Stimulated activated memory B cell treated with anti-CD40 and anti-IgM and Interleukin-4, amounts not matched to agents 10 μg/mL and 1 μg/mL and 100 μg/mL, for 72 hours (primary cell): ENCODE measurements at regions not wholly inside any gene's neighbourhood (a gene's known extent, or its start where the extent isn't known, plus 50 kb on each side); places are given as distances from the start of the nearest gene placed in this dataset.

Experiments
- ATAC-seq: fragments of 150-1000 bp; cut with Tn5 transposase; 2 replicates; pipeline ENCODE4 v1.10.0; 2021
- H3K27ac Mint-ChIP-seq: one replicate; pipeline ENCODE4 v1.8.0; 2022; ENCODE audit warnings: mild to moderate bottlenecking, mixed read lengths
- H3K27me3 Mint-ChIP-seq: one replicate; pipeline ENCODE4 v1.8.0; 2022; ENCODE audit warnings: mixed read lengths
- H3K36me3 Mint-ChIP-seq: one replicate; pipeline ENCODE4 v1.8.0; 2022; ENCODE audit warnings: mixed read lengths
- H3K4me1 Mint-ChIP-seq: one replicate; pipeline ENCODE4 v1.8.0; 2022; ENCODE audit warnings: mixed read lengths
- H3K4me3 Mint-ChIP-seq: one replicate; pipeline ENCODE4 v1.8.0; 2022; ENCODE audit warnings: mild to moderate bottlenecking, moderate library complexity, mixed read lengths
- H3K9me3 Mint-ChIP-seq: one replicate; pipeline ENCODE4 v1.8.0; 2022; ENCODE audit warnings: mixed read lengths

DNA sequence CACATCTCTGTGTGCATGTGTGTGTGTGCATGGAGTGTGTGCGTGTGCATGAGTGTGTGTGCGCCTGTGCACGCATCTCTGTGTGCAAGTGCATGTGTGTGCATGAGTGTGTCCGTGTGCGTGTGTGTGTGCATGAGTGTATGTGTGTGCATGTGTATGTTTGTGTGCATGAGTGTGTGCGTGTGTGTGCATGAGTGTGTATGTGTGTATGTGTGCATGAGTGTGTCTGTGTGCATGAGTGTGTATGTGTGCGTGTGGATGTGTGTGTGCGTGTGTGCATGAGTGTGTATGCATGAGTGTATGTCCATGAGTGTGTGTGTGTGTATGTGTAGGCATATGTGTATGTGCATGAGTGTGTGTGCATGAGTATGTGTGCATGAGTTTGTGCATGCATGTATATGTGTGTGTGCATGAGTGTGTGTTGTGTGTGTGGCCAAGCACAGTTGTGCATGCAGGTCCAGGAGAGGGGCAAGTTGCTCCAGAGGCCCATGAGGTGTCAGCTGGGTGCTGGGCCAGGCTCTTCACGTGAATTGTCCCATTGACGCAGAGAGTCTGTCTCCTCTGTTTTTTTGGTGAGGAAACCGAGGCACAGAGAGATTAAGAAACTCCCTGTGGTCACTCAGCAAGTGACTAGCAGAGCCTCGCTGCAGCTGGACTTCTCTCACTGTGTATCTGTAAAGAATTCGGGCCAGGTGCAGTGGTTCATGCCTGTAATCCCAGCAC lies 75.5 kb downstream of the ASB1 start:
- Mint-ChIP-seq H3K4me3 (no peak overlapping the region), H3K9me3 (peaks cover 4% of the 10 kb centered on the region), H3K27me3 (no peaks in the 10 kb centered on the region), H3K4me1 (no peaks in the 10 kb centered on the region), H3K36me3 (no peaks in the 10 kb centered on the region), H3K27ac (no peak overlapping the region)
- no peak for ATAC-seq

DNA sequence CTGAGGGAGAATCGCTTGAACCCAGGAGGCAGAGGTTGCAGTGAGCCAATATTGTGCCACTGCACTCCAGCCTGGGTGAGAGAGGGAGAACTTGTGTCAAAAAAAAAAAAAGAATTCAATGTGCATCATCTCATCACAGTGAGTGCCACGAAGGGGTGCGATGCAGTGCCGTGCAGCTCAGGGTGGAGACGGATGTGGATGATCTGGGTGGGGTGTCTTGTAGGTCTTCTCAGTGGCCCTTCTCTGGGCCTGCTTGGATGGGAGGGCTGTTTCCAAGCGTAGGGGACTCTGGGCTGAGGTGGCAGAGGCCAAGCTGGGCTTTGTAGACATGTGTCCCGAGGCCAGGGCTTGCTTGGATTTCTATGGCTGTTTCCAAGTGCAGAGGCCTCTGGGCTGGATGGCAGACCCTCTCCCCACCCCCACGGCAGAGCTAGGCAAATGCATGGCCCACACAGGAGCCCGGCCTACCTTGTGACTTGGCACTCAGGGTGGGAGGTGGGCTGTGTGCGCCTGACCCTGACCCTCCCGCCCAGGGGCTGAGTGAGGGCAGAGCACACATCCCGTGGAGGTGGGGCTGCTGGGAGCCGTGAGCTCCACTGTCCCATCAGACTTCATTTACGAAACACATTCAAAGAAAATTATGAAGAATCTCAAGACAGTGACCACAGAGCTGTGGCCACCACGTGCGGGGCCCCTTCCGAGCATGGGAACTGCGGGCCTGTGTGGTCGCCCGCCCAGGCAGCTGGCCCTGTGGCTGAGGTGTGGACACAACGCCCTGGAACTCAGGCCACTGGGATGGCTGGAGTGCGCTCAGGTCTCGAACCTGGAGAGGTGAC lies 76.4 kb downstream of the ASB1 start:
- H3K4me1 Mint-ChIP-seq = no peaks in the 10 kb centered on the region
- H3K36me3 Mint-ChIP-seq = no peaks in the 10 kb centered on the region
- no peak overlapping the region for H3K27ac Mint-ChIP-seq
- H3K27me3 Mint-ChIP-seq = no peaks in the 10 kb centered on the region
- no peak for ATAC-seq
- peaks cover 4% of the 10 kb centered on the region for H3K9me3 Mint-ChIP-seq
- H3K4me3 Mint-ChIP-seq = no peak overlapping the region

DNA sequence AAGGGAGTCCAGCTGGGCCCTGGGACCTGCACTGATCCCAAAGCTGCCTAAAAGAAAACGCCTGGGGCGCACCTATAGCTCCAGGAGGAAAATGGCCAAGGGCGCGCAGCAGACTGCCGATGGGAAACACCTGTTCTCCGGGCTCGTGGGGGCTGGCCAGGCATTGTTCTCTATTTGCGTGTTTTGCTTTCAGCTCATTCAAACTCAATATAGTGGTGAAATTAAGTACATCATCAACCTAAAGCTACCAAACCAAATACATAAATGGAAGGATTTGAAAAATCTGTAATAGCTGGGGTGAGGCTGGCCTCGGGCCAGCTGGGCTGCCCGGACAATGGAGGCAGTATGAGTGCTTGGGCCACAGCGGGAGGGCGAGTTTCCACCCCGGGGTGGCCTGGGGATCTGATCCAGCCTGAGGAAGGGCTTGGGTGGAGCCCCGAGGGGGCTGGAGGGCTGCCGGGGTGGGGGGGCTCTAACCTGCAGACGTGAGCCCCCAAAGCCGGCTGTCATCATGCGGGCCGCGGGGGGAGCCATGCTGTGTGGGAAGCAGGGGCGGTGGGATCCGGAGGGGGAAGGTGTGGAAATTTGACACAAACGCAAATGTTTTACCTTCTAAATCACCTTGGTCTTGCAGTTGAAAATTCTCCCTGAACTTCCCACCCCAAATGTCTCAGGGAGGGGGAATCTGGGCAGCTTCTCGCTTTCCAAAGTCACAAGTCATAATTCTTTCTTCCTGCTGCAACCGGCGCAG lies 77.6 kb downstream of the ASB1 start:
- Mint-ChIP-seq H3K27me3 (peaks cover 3% of the 10 kb centered on the region), H3K27ac (no peak overlapping the region), H3K9me3 (peaks cover 4% of the 10 kb centered on the region), H3K4me3 (no peak overlapping the region), H3K4me1 (no peaks in the 10 kb centered on the region), H3K36me3 (no peaks in the 10 kb centered on the region)
- no peak for ATAC-seq

DNA sequence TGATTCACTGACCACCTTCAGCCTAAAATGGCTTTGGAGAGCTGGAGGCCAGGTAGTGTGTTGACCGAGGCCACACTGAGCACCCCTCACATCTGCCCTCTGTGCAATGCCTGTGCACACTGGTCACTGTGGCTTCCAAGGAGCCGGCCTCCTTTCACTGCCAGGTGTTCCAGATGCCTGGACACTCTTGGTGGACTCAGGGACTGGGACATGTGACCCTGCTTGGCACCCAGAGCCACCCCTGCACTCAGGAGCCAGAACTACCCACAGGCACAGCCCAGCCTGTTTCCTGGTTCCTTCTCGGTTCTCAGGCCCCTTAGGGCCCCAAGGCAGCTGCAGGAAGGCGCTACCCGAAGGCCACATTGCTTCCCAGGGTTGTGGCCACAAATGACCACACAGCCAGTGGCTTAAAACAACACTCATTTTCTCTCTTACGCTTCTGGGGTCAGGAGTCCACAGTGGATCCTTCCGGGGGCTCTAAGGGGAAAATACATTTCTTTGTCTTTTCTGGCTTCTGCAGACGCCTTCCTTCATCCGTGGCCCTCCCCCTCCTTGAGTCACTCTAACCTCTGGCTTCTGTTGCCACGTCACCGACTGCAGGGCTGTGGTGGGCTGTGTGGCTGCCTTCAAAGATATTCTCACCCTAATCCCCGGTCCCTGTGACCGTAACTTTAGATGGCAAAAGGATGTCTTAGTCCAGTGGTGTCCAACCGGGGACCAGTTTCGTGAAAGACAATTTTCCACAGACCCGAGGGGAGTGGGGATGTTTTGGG lies 78.6 kb downstream of the ASB1 start:
- no peaks in the 10 kb centered on the region for H3K36me3 Mint-ChIP-seq
- no peak for ATAC-seq
- H3K4me1 Mint-ChIP-seq = no peaks in the 10 kb centered on the region
- H3K27ac Mint-ChIP-seq = no peak overlapping the region
- no peak overlapping the region for H3K4me3 Mint-ChIP-seq
- peaks cover 10% of the 10 kb centered on the region for H3K27me3 Mint-ChIP-seq
- H3K9me3 Mint-ChIP-seq = peaks cover 4% of the 10 kb centered on the region

DNA sequence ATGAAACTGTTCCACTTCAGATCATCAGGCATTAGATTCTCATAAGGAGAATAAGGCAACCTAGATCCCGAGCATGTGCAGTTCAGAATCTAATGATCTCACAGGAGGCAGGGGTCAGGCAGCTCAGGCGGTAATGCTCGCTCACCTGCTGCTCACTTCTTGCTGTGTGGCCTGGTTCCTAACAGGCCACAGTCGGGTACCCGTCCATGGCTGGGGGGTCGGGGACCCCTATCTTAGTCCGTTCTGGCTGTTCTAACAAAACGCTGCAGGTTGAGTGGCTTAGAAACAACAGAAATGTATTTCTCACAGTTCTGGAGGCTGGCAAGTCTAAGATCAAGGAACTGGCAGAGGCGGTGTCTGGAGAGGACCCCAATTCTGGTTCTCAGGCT lies 79.2 kb downstream of the ASB1 start:
- H3K9me3 Mint-ChIP-seq = peaks cover 4% of the 10 kb centered on the region
- H3K4me1 Mint-ChIP-seq = no peaks in the 10 kb centered on the region
- no peak overlapping the region for H3K4me3 Mint-ChIP-seq
- ATAC-seq = no peak
- H3K36me3 Mint-ChIP-seq = no peaks in the 10 kb centered on the region
- H3K27me3 Mint-ChIP-seq = peaks cover 13% of the 10 kb centered on the region
- no peak overlapping the region for H3K27ac Mint-ChIP-seq

DNA sequence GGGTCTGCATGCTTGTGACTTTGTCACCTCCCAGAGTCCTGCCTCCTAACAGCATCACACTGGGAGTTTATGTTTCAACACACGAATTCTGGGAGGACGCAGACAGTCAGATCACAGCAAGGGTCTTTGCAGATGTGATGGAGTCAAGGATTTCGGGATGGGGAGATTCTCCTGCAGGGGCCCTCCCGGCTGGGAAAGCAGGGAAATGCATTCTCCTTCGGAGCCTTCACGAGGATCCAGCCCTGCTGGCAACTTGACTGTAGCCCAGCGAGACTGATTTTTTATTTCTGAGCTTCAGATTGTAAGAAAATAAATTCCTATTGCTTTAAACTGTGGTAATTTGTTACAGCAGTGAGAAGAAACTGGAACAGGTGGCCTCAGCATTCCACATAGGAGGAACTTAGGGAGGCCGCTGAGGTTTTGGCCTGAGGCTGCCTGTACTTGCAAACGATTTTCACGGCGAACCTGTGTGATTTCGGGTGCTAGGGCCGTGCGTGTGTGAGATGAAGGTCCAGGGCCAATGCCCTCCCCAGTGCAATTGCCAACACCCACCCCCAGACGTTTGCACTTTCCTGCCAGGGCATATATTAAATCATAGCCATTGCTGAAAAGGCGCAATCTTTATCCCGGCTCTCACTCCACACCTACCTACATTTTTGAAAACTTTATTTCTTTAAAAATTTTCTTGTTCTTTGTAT lies 79.8 kb downstream of the ASB1 start:
- ATAC-seq = no peak
- H3K4me1 Mint-ChIP-seq = no peaks in the 10 kb centered on the region
- H3K4me3 Mint-ChIP-seq = no peak overlapping the region
- peaks cover 4% of the 10 kb centered on the region for H3K9me3 Mint-ChIP-seq
- H3K27ac Mint-ChIP-seq = no peak overlapping the region
- peaks cover 20% of the 10 kb centered on the region for H3K27me3 Mint-ChIP-seq
- peaks cover 6% of the 10 kb centered on the region for H3K36me3 Mint-ChIP-seq

DNA sequence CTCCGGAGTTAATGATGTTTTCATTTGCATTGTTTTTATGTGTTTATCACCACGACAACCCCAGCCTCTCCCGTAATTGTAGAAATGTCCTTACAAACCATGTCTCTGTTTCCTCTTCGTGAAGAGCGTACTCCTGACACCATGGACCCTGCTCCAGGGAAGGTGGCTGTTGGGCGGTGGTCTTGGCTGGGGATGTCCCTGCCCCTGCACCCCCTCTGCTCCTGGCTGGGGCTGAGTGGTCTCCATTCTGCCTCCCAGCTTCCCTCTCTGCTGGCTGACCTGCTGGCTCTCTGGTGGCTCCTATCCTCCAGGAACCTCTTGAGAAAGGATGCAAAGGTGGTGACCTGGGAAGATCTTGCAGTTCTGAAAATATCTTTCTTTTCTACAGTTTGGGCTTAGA lies 81.1 kb downstream of the ASB1 start:
- no peaks in the 10 kb centered on the region for H3K9me3 Mint-ChIP-seq

DNA sequence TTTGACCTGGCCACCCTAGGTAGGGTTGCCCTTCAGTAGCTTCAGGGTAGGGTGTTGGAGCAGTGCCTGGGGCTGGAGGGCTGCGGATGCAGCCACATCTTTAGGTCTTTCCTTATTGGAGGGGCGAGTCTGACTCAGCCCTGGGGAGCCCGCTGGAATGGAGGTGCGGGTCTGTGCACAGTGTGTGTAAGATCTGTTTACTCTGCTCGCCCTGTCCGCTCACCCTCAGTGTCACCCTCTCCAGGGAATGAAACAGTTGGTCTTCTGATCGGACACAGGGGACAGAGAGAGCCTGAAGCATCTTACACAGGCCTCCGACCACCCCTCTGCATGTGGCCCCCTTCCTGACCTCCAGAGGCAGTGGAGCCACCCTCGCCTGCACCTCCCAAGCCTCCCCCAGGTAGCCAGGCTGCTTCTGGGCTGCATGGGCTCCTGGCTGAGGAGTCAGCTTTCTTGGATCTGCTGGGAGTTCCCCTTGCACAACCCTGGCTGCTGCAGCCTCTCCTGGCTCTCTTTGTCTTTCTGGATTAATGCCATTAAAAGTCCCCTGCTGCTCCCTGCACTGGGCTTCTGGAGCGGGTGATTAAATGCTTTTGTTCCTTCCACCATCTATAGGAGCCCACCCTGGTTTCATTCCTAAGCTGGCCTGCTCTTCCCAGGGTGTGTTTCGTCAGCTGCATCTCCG lies 82.6 kb downstream of the ASB1 start:
- H3K4me3 Mint-ChIP-seq = no peak overlapping the region
- H3K4me1 Mint-ChIP-seq = no peaks in the 10 kb centered on the region
- ATAC-seq = no peak
- peaks cover 10% of the 10 kb centered on the region for H3K36me3 Mint-ChIP-seq
- H3K27ac Mint-ChIP-seq = no peak overlapping the region
- H3K9me3 Mint-ChIP-seq = no peaks in the 10 kb centered on the region
- H3K27me3 Mint-ChIP-seq = peaks cover 21% of the 10 kb centered on the region

More for the DNA sequence above, 81.1 kb downstream of the ASB1 start:
- Mint-ChIP-seq H3K4me3 (no peak overlapping the region), H3K27ac (no peak overlapping the region), H3K4me1 (no peaks in the 10 kb centered on the region), H3K36me3 (peaks cover 10% of the 10 kb centered on the region), H3K27me3 (peaks cover 21% of the 10 kb centered on the region)
- ATAC-seq = no peak

DNA sequence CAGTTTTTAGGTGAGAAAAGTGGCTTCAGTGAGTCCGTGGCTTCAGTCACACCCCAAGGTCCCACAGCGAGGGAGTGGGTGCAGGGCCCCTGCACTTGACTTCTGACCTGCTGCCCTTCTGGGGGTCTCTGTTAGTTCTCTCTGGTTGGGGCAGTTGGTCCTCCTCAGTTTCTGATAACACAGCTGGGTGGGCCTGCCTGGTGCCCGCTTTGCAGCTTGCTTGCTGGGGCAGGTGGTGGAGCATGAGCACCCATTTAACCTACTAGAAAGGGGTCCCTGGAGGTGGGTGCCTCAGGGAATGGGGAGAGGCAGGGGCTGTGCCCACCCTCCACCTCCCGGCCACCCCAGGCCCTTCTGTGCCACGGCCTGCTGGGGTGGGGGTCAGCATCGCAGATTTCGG lies 83.2 kb downstream of the ASB1 start:
- Mint-ChIP-seq H3K36me3 (peaks cover 10% of the 10 kb centered on the region), H3K4me3 (no peak overlapping the region), H3K9me3 (no peaks in the 10 kb centered on the region), H3K27ac (no peak overlapping the region), H3K27me3 (peaks cover 21% of the 10 kb centered on the region), H3K4me1 (no peaks in the 10 kb centered on the region)
- ATAC-seq = no peak

DNA sequence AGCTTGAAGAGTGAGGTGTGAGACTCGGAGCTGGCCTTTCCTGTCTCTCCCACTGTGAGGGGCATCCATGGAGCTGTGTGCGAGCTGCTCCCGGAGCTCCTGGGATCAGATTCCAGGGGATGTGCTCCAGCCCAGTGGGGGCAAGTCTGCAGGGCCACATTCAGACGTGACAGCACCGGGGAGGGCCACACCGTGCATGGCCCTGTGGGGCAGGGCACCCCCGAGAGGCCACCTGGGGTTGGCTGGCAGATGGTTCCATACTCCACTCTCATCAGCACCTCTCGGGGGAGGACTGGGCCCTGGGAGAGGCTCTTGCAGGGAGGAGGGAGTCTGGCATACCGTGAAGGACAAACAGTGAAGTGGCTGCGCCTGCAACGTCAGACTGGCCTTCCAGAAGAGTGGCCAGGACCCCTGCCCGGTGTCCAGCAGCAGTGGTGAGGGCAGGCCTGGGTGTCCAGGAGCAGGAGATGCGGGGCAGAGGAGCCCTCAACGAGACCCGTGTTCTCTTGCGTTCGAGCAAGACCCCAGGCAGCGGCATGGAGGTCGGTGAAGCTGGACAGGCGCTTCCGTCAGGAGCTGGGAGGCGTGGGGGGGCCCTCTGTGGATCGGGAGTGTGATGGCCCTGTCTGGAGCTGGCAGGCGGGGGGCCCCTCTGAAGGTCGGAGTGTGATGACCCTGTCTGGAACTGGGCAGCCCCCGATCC lies 84.3 kb downstream of the ASB1 start:
- peaks cover 5% of the 10 kb centered on the region for H3K9me3 Mint-ChIP-seq
- H3K4me3 Mint-ChIP-seq = no peak overlapping the region
- H3K4me1 Mint-ChIP-seq = peaks cover 6% of the 10 kb centered on the region
- no peak for ATAC-seq
- no peak overlapping the region for H3K27ac Mint-ChIP-seq
- peaks cover 21% of the 10 kb centered on the region for H3K27me3 Mint-ChIP-seq
- H3K36me3 Mint-ChIP-seq = peaks cover 14% of the 10 kb centered on the region

DNA sequence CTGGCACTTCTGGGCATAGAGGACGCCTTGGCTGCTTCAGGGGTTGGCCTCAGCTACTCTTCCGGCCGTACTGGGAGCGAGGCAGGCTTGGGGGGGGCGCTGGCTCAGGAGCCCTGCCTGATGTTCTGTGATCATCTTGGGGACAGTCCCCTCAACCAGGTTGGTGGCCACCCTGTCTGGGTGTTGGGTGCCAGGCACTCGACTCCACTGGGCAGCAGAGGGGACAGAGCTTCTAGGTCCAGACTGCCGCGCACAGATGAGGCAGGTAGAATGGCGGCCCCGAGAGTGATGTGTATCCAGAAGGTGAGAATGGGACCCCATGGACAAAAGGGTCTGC lies 84.9 kb downstream of the ASB1 start:
- H3K27ac Mint-ChIP-seq = no peak overlapping the region
- ATAC-seq = no peak
- peaks cover 7% of the 10 kb centered on the region for H3K9me3 Mint-ChIP-seq
- peaks cover 21% of the 10 kb centered on the region for H3K27me3 Mint-ChIP-seq
- peaks cover 19% of the 10 kb centered on the region for H3K36me3 Mint-ChIP-seq
- no peak overlapping the region for H3K4me3 Mint-ChIP-seq
- peaks cover 7% of the 10 kb centered on the region for H3K4me1 Mint-ChIP-seq

DNA sequence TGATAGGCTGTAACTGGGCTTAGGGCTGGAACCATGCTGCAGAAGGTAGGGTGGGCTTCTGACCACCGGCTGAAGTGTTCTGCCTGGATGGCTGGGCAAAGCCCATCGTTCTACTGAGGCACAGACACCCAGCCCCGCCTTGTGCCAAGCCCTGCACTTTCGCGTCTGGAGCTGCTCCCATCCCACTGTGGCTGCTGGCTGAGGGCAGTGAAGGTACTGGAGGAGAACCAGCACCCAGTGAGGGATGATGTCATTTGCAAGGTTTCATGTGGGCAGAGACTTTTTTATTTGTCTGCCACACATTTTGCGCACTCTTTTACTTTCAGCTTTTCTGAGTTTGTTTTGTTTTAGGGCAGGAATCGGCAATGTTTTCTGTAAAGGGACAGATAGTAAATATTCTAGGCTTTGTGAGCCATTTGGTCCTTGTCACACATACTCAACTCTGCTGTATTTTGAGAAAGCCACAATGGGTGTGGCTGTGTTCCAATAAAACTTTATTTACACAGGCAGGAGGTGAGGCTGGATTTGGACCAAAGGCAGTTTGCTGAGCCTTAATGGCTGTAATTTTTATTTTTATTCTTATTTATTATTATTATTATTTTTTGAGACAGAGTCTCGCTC lies 85.6 kb downstream of the ASB1 start:
- Mint-ChIP-seq H3K4me3 (no peak overlapping the region), H3K27me3 (peaks cover 21% of the 10 kb centered on the region), H3K4me1 (peaks cover 7% of the 10 kb centered on the region), H3K27ac (no peak overlapping the region), H3K9me3 (peaks cover 9% of the 10 kb centered on the region), H3K36me3 (peaks cover 22% of the 10 kb centered on the region)
- ATAC-seq = no peak

DNA sequence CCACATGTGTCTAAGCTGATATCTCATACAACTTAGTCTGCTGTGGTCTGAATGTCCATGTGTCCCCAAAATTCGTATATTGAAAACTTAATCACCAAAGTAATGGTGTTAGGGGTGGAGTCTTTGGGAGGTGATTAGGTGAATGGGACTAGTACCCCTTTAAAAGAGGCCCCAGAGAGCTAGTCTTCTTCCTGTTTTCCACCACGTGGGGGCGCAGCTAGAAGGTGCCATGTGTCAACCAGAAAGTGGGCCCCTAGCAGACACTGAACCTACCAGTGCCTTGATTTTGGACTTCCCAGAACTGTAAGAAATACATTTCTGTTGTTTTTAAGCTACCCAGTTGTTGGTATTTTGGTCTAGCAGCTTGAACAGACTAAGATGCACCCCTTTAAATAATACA lies 86.6 kb downstream of the ASB1 start:
- H3K4me3 Mint-ChIP-seq = no peak overlapping the region
- H3K27me3 Mint-ChIP-seq = peaks cover 21% of the 10 kb centered on the region
- ATAC-seq = no peak
- peaks cover 22% of the 10 kb centered on the region for H3K36me3 Mint-ChIP-seq
- peaks cover 7% of the 10 kb centered on the region for H3K4me1 Mint-ChIP-seq
- peaks cover 12% of the 10 kb centered on the region for H3K9me3 Mint-ChIP-seq
- H3K27ac Mint-ChIP-seq = no peak overlapping the region
